B cell (primary cell): ENCODE measurements at regions not wholly inside any gene's neighbourhood (a gene's known extent, or its start where the extent isn't known, plus 50 kb on each side); places are given as distances from the start of the nearest gene placed in this dataset.

Experiments used
- EZH2 ChIP-seq: IDR thresholded peaks from 2 replicates; pipeline ENCODE4 v1.6.1; 2012; ENCODE audit warnings: borderline replicate concordance, low read depth, mild to moderate bottlenecking, moderate library complexity, low read length; ENCODE audit not compliant: insufficient read depth, poor library complexity, severe bottlenecking
- TF ChIP-seq, protein P1 (sequence below): fragments of 200-600 bp; IDR thresholded peaks from one replicate; pipeline ENCODE4 v1.8.0; 2022; ENCODE audit warnings: antibody characterized with exemption, mild to moderate bottlenecking

GRCh38 chr5:2219149-2219776 is 336.5 kb upstream of the IRX4 start:
- TF ChIP-seq EZH2, result no peak
- TF ChIP-seq, protein P1, sequence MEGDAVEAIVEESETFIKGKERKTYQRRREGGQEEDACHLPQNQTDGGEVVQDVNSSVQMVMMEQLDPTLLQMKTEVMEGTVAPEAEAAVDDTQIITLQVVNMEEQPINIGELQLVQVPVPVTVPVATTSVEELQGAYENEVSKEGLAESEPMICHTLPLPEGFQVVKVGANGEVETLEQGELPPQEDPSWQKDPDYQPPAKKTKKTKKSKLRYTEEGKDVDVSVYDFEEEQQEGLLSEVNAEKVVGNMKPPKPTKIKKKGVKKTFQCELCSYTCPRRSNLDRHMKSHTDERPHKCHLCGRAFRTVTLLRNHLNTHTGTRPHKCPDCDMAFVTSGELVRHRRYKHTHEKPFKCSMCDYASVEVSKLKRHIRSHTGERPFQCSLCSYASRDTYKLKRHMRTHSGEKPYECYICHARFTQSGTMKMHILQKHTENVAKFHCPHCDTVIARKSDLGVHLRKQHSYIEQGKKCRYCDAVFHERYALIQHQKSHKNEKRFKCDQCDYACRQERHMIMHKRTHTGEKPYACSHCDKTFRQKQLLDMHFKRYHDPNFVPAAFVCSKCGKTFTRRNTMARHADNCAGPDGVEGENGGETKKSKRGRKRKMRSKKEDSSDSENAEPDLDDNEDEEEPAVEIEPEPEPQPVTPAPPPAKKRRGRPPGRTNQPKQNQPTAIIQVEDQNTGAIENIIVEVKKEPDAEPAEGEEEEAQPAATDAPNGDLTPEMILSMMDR, result no peak
